ENCODE measurements at regions not wholly inside any gene's neighbourhood (a gene's known extent, or its start where the extent isn't known, plus 50 kb on each side); places are given as distances from the start of the nearest gene placed in this dataset.

- Mint-ChIP-seq H3K9me3 (no peaks in the 10 kb centered on the region), H3K4me3 (no peak overlapping the region), H3K36me3 (no peaks in the 10 kb centered on the region), H3K4me1 (ENCODE audit: unreplicated experiment) (no peaks in the 10 kb centered on the region), H3K27me3 (no peaks in the 10 kb centered on the region), H3K27ac (no peak overlapping the region)
- TF ChIP-seq, protein P1, sequence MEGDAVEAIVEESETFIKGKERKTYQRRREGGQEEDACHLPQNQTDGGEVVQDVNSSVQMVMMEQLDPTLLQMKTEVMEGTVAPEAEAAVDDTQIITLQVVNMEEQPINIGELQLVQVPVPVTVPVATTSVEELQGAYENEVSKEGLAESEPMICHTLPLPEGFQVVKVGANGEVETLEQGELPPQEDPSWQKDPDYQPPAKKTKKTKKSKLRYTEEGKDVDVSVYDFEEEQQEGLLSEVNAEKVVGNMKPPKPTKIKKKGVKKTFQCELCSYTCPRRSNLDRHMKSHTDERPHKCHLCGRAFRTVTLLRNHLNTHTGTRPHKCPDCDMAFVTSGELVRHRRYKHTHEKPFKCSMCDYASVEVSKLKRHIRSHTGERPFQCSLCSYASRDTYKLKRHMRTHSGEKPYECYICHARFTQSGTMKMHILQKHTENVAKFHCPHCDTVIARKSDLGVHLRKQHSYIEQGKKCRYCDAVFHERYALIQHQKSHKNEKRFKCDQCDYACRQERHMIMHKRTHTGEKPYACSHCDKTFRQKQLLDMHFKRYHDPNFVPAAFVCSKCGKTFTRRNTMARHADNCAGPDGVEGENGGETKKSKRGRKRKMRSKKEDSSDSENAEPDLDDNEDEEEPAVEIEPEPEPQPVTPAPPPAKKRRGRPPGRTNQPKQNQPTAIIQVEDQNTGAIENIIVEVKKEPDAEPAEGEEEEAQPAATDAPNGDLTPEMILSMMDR (conservative IDR thresholded peaks at IDR 0.05) = no peak
- DNase-seq (ENCODE audit: extremely low spot score, unreplicated experiment) = no peak
Observed at GRCh38 chr2:152930501-152930900, 212.1 kb downstream of the ARL6IP6 start.

- no peaks in the 10 kb centered on the region for H3K9me3 Mint-ChIP-seq
- H3K4me1 Mint-ChIP-seq (ENCODE audit: unreplicated experiment) = no peaks in the 10 kb centered on the region
- DNase-seq (ENCODE audit: extremely low spot score, unreplicated experiment) = no peak
- TF ChIP-seq, protein P1 (conservative IDR thresholded peaks at IDR 0.05) = no peak
- no peak overlapping the region for H3K4me3 Mint-ChIP-seq
- H3K36me3 Mint-ChIP-seq = no peaks in the 10 kb centered on the region
- no peaks in the 10 kb centered on the region for H3K27me3 Mint-ChIP-seq
- no peak overlapping the region for H3K27ac Mint-ChIP-seq
Observed at GRCh38 chr2:152929628-152930027, 211.2 kb downstream of the ARL6IP6 start.

- peak; percentile 75 for DNase-seq (ENCODE audit: extremely low spot score, unreplicated experiment)
- Mint-ChIP-seq H3K27ac (no peak overlapping the region), H3K36me3 (no peaks in the 10 kb centered on the region), H3K9me3 (no peaks in the 10 kb centered on the region), H3K4me1 (ENCODE audit: unreplicated experiment) (no peaks in the 10 kb centered on the region), H3K27me3 (peaks cover 15% of the 10 kb centered on the region), H3K4me3 (no peak overlapping the region)
- TF ChIP-seq, protein P1 (conservative IDR thresholded peaks at IDR 0.05) = peak; percentile 87
Observed at GRCh38 chr2:152925547-152926448, 207.4 kb downstream of the ARL6IP6 start.

- H3K9me3 Mint-ChIP-seq = no peaks in the 10 kb centered on the region
- no peaks in the 10 kb centered on the region for H3K4me1 Mint-ChIP-seq (ENCODE audit: unreplicated experiment)
- no peak overlapping the region for H3K4me3 Mint-ChIP-seq
- TF ChIP-seq, protein P1 (conservative IDR thresholded peaks at IDR 0.05) = no peak
- no peak for DNase-seq (ENCODE audit: extremely low spot score, unreplicated experiment)
- H3K36me3 Mint-ChIP-seq = no peaks in the 10 kb centered on the region
- H3K27ac Mint-ChIP-seq = no peak overlapping the region
- H3K27me3 Mint-ChIP-seq = peaks cover 23% of the 10 kb centered on the region
Observed at GRCh38 chr2:152924722-152925121, 206.3 kb downstream of the ARL6IP6 start.

DNA sequence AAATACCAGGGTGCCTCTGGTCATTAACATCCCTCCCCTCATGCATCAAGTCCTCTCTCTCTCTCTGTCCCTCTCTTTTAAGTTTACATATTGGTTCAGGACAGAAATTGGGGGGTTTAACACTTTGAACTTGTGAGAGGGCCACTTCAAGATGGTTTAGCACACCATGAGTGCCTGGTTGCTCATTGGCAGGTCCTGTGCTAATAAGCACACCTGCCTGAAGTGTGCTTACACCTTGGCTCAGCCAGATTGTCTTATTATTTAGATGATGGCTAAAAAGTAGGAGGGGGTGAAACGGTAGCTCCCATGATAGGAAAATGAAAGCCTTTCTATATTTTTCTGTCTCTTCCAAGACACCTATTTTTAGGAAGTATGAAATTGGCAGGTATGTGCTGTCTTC lies 205.8 kb downstream of the ARL6IP6 start:
- DNase-seq (ENCODE audit: extremely low spot score, unreplicated experiment) = no peak
- no peak overlapping the region for H3K4me3 Mint-ChIP-seq
- no peaks in the 10 kb centered on the region for H3K4me1 Mint-ChIP-seq (ENCODE audit: unreplicated experiment)
- TF ChIP-seq, protein P1 (conservative IDR thresholded peaks at IDR 0.05) = no peak
- peaks cover 23% of the 10 kb centered on the region for H3K27me3 Mint-ChIP-seq
- no peak overlapping the region for H3K27ac Mint-ChIP-seq
- H3K36me3 Mint-ChIP-seq = no peaks in the 10 kb centered on the region
- no peaks in the 10 kb centered on the region for H3K9me3 Mint-ChIP-seq

All from type B pancreatic cell (in vitro differentiated cells).